Left ventricle myocardium inferior (tissue), 1 donor: ENCODE measurements at regions not wholly inside any gene's neighbourhood (a gene's known extent, or its start where the extent isn't known, plus 50 kb on each side); places are given as distances from the start of the nearest gene placed in this dataset.

Experiments
- DNase-seq: peaks from one replicate; pipeline ENCODE4 v3.0.0-alpha.2; 2020
- H3K27ac ChIP-seq: fragments of 200-600 bp; replicated peaks from 2 replicates; pipeline ENCODE4 v1.8.0; 2021
- H3K27me3 ChIP-seq: fragments of 200-600 bp; 2 replicates; pipeline ENCODE4 v1.8.0; 2021; ENCODE audit warnings: low read depth
- H3K36me3 ChIP-seq: fragments of 200-600 bp; 2 replicates; pipeline ENCODE4 v1.8.0; 2021
- H3K4me1 ChIP-seq: fragments of 200-600 bp; 2 replicates; pipeline ENCODE4 v1.8.0; 2021
- H3K4me3 ChIP-seq: fragments of 200-600 bp; 2 replicates; pipeline ENCODE4 v1.8.0; 2021; ENCODE audit warnings: mild to moderate bottlenecking, moderate library complexity
- H3K9me3 ChIP-seq: fragments of 200-600 bp; replicated peaks from 2 replicates; pipeline ENCODE4 v1.8.0; 2021
- intact Hi-C: fragments of 100-400 bp; cut with micrococcal nuclease; formaldehyde crosslinking; loops from one replicate; pipeline ENCODE4 v1.11.0; 2022
- TF ChIP-seq, protein P1 (sequence below): fragments of 200-600 bp; IDR thresholded peaks from 2 replicates; pipeline ENCODE4 v1.8.0; 2021; ENCODE audit warnings: antibody characterized with exemption, mild to moderate bottlenecking, borderline replicate concordance
- donor health status: DM: no; HTN: yes; CAD: no; lungs with severe emphysema.

- intact Hi-C loops: no loop called here
- Histone ChIP-seq H3K4me1 (peaks cover 50% of the 10 kb centered on the region), H3K27ac (peak overlapping the region; percentile 86), H3K27me3 (no peaks in the 10 kb centered on the region), H3K4me3 (peak overlapping the region; percentile 5), H3K36me3 (no peaks in the 10 kb centered on the region), H3K9me3 (no peaks in the 10 kb centered on the region)
- peak; percentile 51 for DNase-seq
- TF ChIP-seq, protein P1, sequence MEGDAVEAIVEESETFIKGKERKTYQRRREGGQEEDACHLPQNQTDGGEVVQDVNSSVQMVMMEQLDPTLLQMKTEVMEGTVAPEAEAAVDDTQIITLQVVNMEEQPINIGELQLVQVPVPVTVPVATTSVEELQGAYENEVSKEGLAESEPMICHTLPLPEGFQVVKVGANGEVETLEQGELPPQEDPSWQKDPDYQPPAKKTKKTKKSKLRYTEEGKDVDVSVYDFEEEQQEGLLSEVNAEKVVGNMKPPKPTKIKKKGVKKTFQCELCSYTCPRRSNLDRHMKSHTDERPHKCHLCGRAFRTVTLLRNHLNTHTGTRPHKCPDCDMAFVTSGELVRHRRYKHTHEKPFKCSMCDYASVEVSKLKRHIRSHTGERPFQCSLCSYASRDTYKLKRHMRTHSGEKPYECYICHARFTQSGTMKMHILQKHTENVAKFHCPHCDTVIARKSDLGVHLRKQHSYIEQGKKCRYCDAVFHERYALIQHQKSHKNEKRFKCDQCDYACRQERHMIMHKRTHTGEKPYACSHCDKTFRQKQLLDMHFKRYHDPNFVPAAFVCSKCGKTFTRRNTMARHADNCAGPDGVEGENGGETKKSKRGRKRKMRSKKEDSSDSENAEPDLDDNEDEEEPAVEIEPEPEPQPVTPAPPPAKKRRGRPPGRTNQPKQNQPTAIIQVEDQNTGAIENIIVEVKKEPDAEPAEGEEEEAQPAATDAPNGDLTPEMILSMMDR: no peak
These were observed 65.5 kb downstream of the IRX6 start for GRCh38 chr16:55389426-55390073.

- Histone ChIP-seq H3K27ac (peak overlapping the region; percentile 86), H3K36me3 (no peaks in the 10 kb centered on the region), H3K27me3 (no peaks in the 10 kb centered on the region), H3K4me1 (peaks cover 42% of the 10 kb centered on the region), H3K4me3 (peak overlapping the region; percentile 12), H3K9me3 (no peaks in the 10 kb centered on the region)
- DNase-seq: no peak
- intact Hi-C loops: no loop called here
- TF ChIP-seq, protein P1: no peak
These were observed 66.7 kb downstream of the IRX6 start for GRCh38 chr16:55390630-55391237.

DNA sequence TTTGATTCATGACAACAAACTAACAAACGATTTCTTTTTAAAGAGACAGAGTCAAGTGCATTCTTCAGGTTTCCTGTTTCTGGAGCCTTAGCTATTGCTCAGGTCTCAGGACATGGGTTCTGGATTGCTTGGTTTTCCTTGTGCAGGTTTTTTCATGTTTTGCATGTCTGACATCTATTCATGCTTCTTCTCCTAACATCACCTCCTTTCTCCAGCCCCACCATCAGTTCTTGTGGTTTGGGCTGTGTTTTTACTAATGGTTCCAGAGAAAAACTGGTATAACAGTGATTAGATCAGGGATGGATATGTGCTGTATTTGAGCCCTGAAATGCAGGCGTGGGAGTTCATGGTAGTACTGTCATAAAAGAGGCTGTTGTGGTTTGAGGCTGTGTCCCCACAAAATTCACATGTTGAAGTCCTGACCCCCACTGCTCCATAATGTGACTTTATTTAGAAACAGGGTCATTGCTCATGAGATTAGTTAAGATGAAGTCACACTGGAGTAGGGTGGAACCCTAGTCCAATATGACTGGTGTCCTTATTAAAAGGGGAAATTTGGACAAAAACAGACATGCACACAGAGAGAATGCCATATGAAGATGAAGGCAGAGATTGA is 67.9 kb downstream of the IRX6 start:
- no peaks in the 10 kb centered on the region for H3K36me3 ChIP-seq
- H3K9me3 ChIP-seq: no peaks in the 10 kb centered on the region
- H3K27ac ChIP-seq: peak overlapping the region; percentile 86
- H3K4me3 ChIP-seq: no peak overlapping the region
- no peaks in the 10 kb centered on the region for H3K27me3 ChIP-seq
- no peak for DNase-seq
- TF ChIP-seq, protein P1: no peak
- H3K4me1 ChIP-seq: peaks cover 37% of the 10 kb centered on the region
- intact Hi-C loops: no loop called here

- no peak overlapping the region for H3K4me3 ChIP-seq
- no peaks in the 10 kb centered on the region for H3K36me3 ChIP-seq
- no peak for DNase-seq
- H3K27ac ChIP-seq: peak overlapping the region; percentile 86
- H3K27me3 ChIP-seq: no peaks in the 10 kb centered on the region
- TF ChIP-seq, protein P1: no peak
- no peaks in the 10 kb centered on the region for H3K9me3 ChIP-seq
- intact Hi-C loops: no loop called here
- H3K4me1 ChIP-seq: peaks cover 34% of the 10 kb centered on the region
These were observed 68.7 kb downstream of the IRX6 start for GRCh38 chr16:55392701-55393100.

GRCh38 chr16:55393991-55394390 is 70.0 kb downstream of the IRX6 start:
- no peak for DNase-seq
- Histone ChIP-seq H3K4me1 (peaks cover 27% of the 10 kb centered on the region), H3K27me3 (no peaks in the 10 kb centered on the region), H3K9me3 (no peaks in the 10 kb centered on the region), H3K36me3 (no peaks in the 10 kb centered on the region), H3K27ac (no peak overlapping the region), H3K4me3 (no peak overlapping the region)
- intact Hi-C loops: no loop called here
- TF ChIP-seq, protein P1: no peak
